Stimulated activated CD8-positive, alpha-beta memory T cell treated with anti-CD3 and anti-CD28 coated beads, Interleukin-7, amount 100 ng/mL, for 48 hours (primary cell): ENCODE measurements at regions not wholly inside any gene's neighbourhood (a gene's known extent, or its start where the extent isn't known, plus 50 kb on each side); places are given as distances from the start of the nearest gene placed in this dataset.
"Not testable (repeated sequence)": the region's sequence is repeated elsewhere in the genome, so short reads cannot be mapped to it uniquely, and the experiment has no call there.

ENCODE experiments used
- DNase-seq, 2 donors: peaks; one replicate each; pipeline ENCODE4 v3.0.0-alpha.2; 2020; ENCODE audit warnings: low read depth in 1 of 2; ENCODE audit errors: extremely low read depth in 1 of 2

GRCh38 chr7:159335181-159335926, 190.7 kb upstream of the VIPR2 start:
- DNase-seq = not testable (repeated sequence)

GRCh38 chr7:159332854-159333479, 188.3 kb upstream of the VIPR2 start:
- not testable (repeated sequence) for DNase-seq

GRCh38 chr7:159331462-159331861, 186.8 kb upstream of the VIPR2 start:
- DNase-seq = no peak

GRCh38 chr7:159329818-159330378, 185.2 kb upstream of the VIPR2 start:
- no peak for DNase-seq

GRCh38 chr7:159328096-159328495, 183.4 kb upstream of the VIPR2 start:
- DNase-seq = no peak

GRCh38 chr7:159323359-159323758, 178.7 kb upstream of the VIPR2 start:
- DNase-seq = no peak

- DNase-seq = no peak
Observed at GRCh38 chr7:159321278-159321677, 176.6 kb upstream of the VIPR2 start.

- DNase-seq = no peak
Observed at GRCh38 chr7:159318682-159319351, 174.2 kb upstream of the VIPR2 start.

- no peak for DNase-seq
Observed at GRCh38 chr7:159317294-159317693, 172.6 kb upstream of the VIPR2 start.

- no peak for DNase-seq
Observed at GRCh38 chr7:159311172-159311494, 166.5 kb upstream of the VIPR2 start.

GRCh38 chr7:159310457-159311171, 165.9 kb upstream of the VIPR2 start:
- DNase-seq = no peak

- not testable (repeated sequence) for DNase-seq
Observed at GRCh38 chr7:159309214-159309613, 164.5 kb upstream of the VIPR2 start.

- DNase-seq = no peak
Observed at GRCh38 chr7:159306012-159306411, 161.3 kb upstream of the VIPR2 start.

GRCh38 chr7:159305185-159305584, 160.5 kb upstream of the VIPR2 start:
- DNase-seq = not testable (repeated sequence)

GRCh38 chr7:159303510-159303909, 158.8 kb upstream of the VIPR2 start:
- DNase-seq = not testable (repeated sequence)

- no peak for DNase-seq
Observed at GRCh38 chr7:159296093-159296681, 151.5 kb upstream of the VIPR2 start.

- DNase-seq = not testable (repeated sequence)
Observed at GRCh38 chr7:159286487-159286886, 141.8 kb upstream of the VIPR2 start.

GRCh38 chr7:159281573-159281972, 136.9 kb upstream of the VIPR2 start:
- no peak for DNase-seq

GRCh38 chr7:159280008-159280407, 135.3 kb upstream of the VIPR2 start:
- no peak for DNase-seq

GRCh38 chr7:159272739-159273138, 128.1 kb upstream of the VIPR2 start:
- no peak for DNase-seq

- DNase-seq = no peak
Observed at GRCh38 chr7:159271781-159272180, 127.1 kb upstream of the VIPR2 start.
